GM12878 (cell line): ENCODE measurements at regions not wholly inside any gene's neighbourhood (a gene's known extent, or its start where the extent isn't known, plus 50 kb on each side); places are given as distances from the start of the nearest gene placed in this dataset.

ENCODE experiments used
- ATAC-seq: fragments of 200-7000 bp; cut with Tn5 transposase; 3 replicates; pipeline ENCODE4 v1.9.1; 2020; ENCODE audit warnings: mild to moderate bottlenecking, moderate library complexity
- BruUV-seq: library from RNA; stranded (reverse); fragments of 400-500 nt; replicated peaks from 2 replicates; lab custom pipeline; 2021; lab: Mats Ljungman, UMichigan
- CTCF ChIA-PET: fragments of 300-600 bp; sonication (Branson Sonifier 250); formaldehyde crosslinking; extraction: SDS; loops from one replicate; lab custom pipeline; 2021; ENCODE audit warnings: inconsistent platforms; lab: Yijun Ruan, JAX
- POLR2A ChIA-PET: fragments of 350-600 bp; formaldehyde crosslinking; extraction: SDS; loops from one replicate; lab custom pipeline; 2021; ENCODE audit warnings: inconsistent platforms; lab: Charles Lee
- RAD21 ChIA-PET: fragments of 300-600 bp; sonication (Branson Sonifier 250); formaldehyde crosslinking; loops from one replicate; lab custom pipeline; 2023; ENCODE audit warnings: antibody characterized with exemption; ENCODE audit not compliant: unreplicated experiment; lab: Charles Lee
- SMC1A ChIA-PET: fragments of 300-600 bp; sonication (Branson Sonifier 250); formaldehyde crosslinking; loops from one replicate; lab custom pipeline; 2023; ENCODE audit not compliant: unreplicated experiment, uncharacterized antibody; lab: Charles Lee
- DNase-seq: peaks from one replicate; pipeline ENCODE4 v3.0.0-alpha.2; 2011; ENCODE audit warnings: low read depth, low spot score
- FAIRE-seq: peaks from 3 replicates; lab custom pipeline; 2011; peaks lifted over from hg19 to GRCh38; lab: Jason Lieb, UNC
- H2AFZ ChIP-seq: 2 replicates; pipeline ENCODE4 v1.6.0; 2011; ENCODE audit warnings: low read depth, low read length, control low read depth; ENCODE audit not compliant: control insufficient read depth
- H3K27ac ChIP-seq: 2 replicates; pipeline ENCODE4 v1.5.1; 2011; ENCODE audit warnings: control low read depth; ENCODE audit not compliant: control insufficient read depth, insufficient read depth
- H3K27me3 ChIP-seq, 2 experiments: replicated peaks in 1 of 2; 2 replicates each; pipeline versions ENCODE4 v1.6.0 to v1.6.1; 2011; ENCODE audit warnings: low read length in 1 of 2; ENCODE audit not compliant: control insufficient read depth in 2 of 2, insufficient read depth in 2 of 2
- H3K36me3 ChIP-seq, 2 experiments: 2 replicates each; pipeline ENCODE4 v1.5.1; 2011; ENCODE audit warnings: low read length in 1 of 2; ENCODE audit not compliant: control insufficient read depth in 2 of 2, insufficient read depth in 2 of 2
- H3K4me1 ChIP-seq: 2 replicates; pipeline ENCODE4 v1.6.1; 2011; ENCODE audit warnings: mild to moderate bottlenecking, low read length, moderate library complexity, mixed read lengths; ENCODE audit not compliant: control insufficient read depth, insufficient read depth
- H3K4me2 ChIP-seq: 2 replicates; pipeline ENCODE4 v1.6.0; 2011; ENCODE audit warnings: control low read depth; ENCODE audit not compliant: control insufficient read depth, insufficient read depth
- H3K4me3 ChIP-seq: fragments of 200-600 bp; sonication (generic); 2 replicates; pipeline ENCODE4 v1.5.1; 2016
- H3K79me2 ChIP-seq: 2 replicates; pipeline ENCODE4 v1.6.0; 2011; ENCODE audit warnings: low read length; ENCODE audit not compliant: control insufficient read depth, insufficient read depth
- H3K9ac ChIP-seq: 2 replicates; pipeline ENCODE4 v1.8.0; 2011; ENCODE audit warnings: low read length, control low read depth, mixed read lengths; ENCODE audit not compliant: control insufficient read depth, insufficient read depth
- H3K9me3 ChIP-seq: replicated peaks from 3 replicates; pipeline ENCODE4 v1.5.1; 2011; ENCODE audit warnings: mild to moderate bottlenecking, low read length; ENCODE audit not compliant: control insufficient read depth, insufficient read depth
- H4K20me1 ChIP-seq: 2 replicates; pipeline ENCODE4 v1.6.0; 2011; ENCODE audit not compliant: control insufficient read depth, insufficient read depth
- CBFB ChIP-seq: IDR thresholded peaks from 2 replicates; pipeline ENCODE4 v1.6.1; 2016; ENCODE audit warnings: antibody characterized with exemption, low read depth
- EZH2 ChIP-seq: IDR thresholded peaks from 2 replicates; pipeline ENCODE4 v1.6.1; 2012; ENCODE audit warnings: low read depth, mild to moderate bottlenecking, control low read depth, inconsistent platforms, low read length, borderline replicate concordance; ENCODE audit not compliant: control insufficient read depth
- GATAD2B ChIP-seq: fragments of 450-650 bp; conservative IDR thresholded peaks from 2 replicates; pipeline ENCODE4 v1.6.1; 2017; ENCODE audit warnings: low read depth, mild to moderate bottlenecking, moderate library complexity
- HDAC2 ChIP-seq: fragments of 200-600 bp; sonication (generic); IDR thresholded peaks from 2 replicates; pipeline ENCODE4 v1.6.1; 2017
- IRF4 ChIP-seq: IDR thresholded peaks from 2 replicates; pipeline ENCODE4 v1.6.1; 2011; ENCODE audit warnings: low read depth, low read length
- MTA2 ChIP-seq: fragments of 450-650 bp; IDR thresholded peaks from 2 replicates; pipeline ENCODE4 v1.6.1; 2016; ENCODE audit warnings: low read depth, mild to moderate bottlenecking, moderate library complexity
- SPI1 ChIP-seq: IDR thresholded peaks from 2 replicates; pipeline ENCODE4 v1.6.1; 2011; ENCODE audit warnings: low read depth, mild to moderate bottlenecking, low read length, moderate library complexity, borderline replicate concordance; ENCODE audit not compliant: insufficient read depth
- YY1 ChIP-seq: IDR thresholded peaks from 2 replicates; pipeline ENCODE4 v1.6.1; 2011; ENCODE audit warnings: low read depth, mild to moderate bottlenecking, low read length
- ZBTB40 ChIP-seq: fragments of 450-650 bp; IDR thresholded peaks from 2 replicates; pipeline ENCODE4 v1.6.1; 2016; ENCODE audit warnings: mild to moderate bottlenecking, moderate library complexity, borderline replicate concordance
- ZNF24 ChIP-seq: fragments of 450-650 bp; IDR thresholded peaks from 2 replicates; pipeline ENCODE4 v1.6.1; 2017; ENCODE audit warnings: antibody characterized with exemption, mild to moderate bottlenecking
- WGBS: methylation state at CpG from one replicate; pipeline ENCODE4 v1.1.6; 2016; ENCODE audit warnings: low lambda C conversion rate; ENCODE audit not compliant: insufficient replicate concordance, insufficient coverage; ENCODE audit errors: missing lambda C conversion rate; 5-methylcytosine and 5-hydroxymethylcytosine counted together
- in situ Hi-C: fragments of 300-500 bp; cut with MboI; formaldehyde crosslinking; loops from 9 replicates; pipeline ENCODE4 v1.14.3; 2018; ENCODE audit warnings: mixed read lengths
- intact Hi-C: fragments of 100-400 bp; cut with micrococcal nuclease; formaldehyde crosslinking; loops from one replicate; pipeline ENCODE4 v1.14.2; 2022; ENCODE audit not compliant: unreplicated experiment
- TF ChIP-seq, protein P1 (sequence below): fragments of 450-650 bp; IDR thresholded peaks from 2 replicates; pipeline ENCODE4 v1.6.1; 2017; ENCODE audit warnings: antibody characterized with exemption, mild to moderate bottlenecking, moderate library complexity

DNA sequence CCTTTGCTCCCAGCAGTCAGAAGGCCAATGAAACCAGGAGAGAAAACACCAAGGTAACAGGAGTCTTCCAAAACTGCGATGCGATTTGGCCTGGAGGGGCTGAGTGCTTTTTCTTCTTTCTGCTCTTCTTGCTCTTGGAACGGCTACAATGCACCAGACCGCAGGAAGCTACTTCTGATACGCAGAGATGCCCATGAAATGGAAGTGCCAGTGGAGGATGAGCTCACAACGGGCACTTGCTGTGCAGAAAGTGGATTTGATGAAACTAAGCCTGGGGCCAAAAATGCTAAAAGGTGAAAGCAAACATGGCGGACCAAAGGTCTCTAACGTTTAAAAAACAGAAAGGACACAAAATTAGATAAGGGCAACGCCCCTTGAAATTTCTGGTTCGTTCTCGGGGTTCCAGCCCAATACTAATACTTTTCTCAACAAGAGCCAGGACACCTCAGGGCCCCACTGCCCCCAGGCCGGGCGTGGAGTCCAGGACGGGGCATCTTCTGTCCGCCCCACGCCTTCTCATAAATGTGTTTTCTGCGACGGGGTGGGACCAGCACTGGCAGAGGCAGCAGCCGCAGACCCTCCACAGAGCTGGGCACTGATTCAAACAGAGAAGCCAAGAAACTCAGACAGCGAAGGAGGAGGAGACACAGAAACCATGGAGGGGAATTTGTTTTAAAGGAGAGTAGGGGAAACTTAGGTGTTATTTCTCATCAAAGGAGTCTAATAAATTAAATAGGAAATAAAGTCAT, 101.3 kb downstream of the CRYAA start:
- ChIA-PET RAD21 (no interaction called here), CTCF (interaction anchor here (1.5 kb wide), 1 partner anchor 83 kb away, joined by 3 read pairs; no protein-coding TSS in a partner anchor), SMC1A (interaction anchor here (1.0 to 1.4 kb wide), 2 partner anchors 34 to 376 kb away, joined by 3 read pairs; no protein-coding TSS in a partner anchor), POLR2A (no interaction called here)
- no peaks in the 10 kb centered on the region for H3K9me3 ChIP-seq
- 0 out of 2 replicates have a peak, but pooled peaks cover 7% of the 10 kb centered on the region for H3K4me1 ChIP-seq
- no peak overlapping the region for H3K4me3 ChIP-seq
- H3K4me2 ChIP-seq, result no peak overlapping the region
- BruUV-seq, result no TSS peak
- H3K79me2 ChIP-seq, result no peaks in the 10 kb centered on the region
- intact Hi-C loops, result no loop called here
- H4K20me1 ChIP-seq, result no peaks in the 10 kb centered on the region
- no peaks in the 10 kb centered on the region for H3K36me3 ChIP-seq
- no peak for ATAC-seq
- in situ Hi-C loops, result no loop called here
- H2AFZ ChIP-seq, result no peak overlapping the region
- WGBS, result 53% methylated on average over 20 of the region's 20 CpGs
- DNase-seq, result no peak
- no peaks in the 10 kb centered on the region; a peak in 2 of 4 replicates for H3K27me3 ChIP-seq
- no peak for FAIRE-seq
- no peak overlapping the region for H3K27ac ChIP-seq
- H3K9ac ChIP-seq, result no peak overlapping the region
- TF ChIP-seq, protein P1, sequence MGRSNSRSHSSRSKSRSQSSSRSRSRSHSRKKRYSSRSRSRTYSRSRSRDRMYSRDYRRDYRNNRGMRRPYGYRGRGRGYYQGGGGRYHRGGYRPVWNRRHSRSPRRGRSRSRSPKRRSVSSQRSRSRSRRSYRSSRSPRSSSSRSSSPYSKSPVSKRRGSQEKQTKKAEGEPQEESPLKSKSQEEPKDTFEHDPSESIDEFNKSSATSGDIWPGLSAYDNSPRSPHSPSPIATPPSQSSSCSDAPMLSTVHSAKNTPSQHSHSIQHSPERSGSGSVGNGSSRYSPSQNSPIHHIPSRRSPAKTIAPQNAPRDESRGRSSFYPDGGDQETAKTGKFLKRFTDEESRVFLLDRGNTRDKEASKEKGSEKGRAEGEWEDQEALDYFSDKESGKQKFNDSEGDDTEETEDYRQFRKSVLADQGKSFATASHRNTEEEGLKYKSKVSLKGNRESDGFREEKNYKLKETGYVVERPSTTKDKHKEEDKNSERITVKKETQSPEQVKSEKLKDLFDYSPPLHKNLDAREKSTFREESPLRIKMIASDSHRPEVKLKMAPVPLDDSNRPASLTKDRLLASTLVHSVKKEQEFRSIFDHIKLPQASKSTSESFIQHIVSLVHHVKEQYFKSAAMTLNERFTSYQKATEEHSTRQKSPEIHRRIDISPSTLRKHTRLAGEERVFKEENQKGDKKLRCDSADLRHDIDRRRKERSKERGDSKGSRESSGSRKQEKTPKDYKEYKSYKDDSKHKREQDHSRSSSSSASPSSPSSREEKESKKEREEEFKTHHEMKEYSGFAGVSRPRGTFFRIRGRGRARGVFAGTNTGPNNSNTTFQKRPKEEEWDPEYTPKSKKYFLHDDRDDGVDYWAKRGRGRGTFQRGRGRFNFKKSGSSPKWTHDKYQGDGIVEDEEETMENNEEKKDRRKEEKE, result no peak
- no peak for TF ChIP-seq EZH2
- no peak for TF ChIP-seq HDAC2
- no peak for TF ChIP-seq SPI1
- no peak for TF ChIP-seq YY1
- TF ChIP-seq ZBTB40, result no peak
- no peak for TF ChIP-seq GATAD2B
- TF ChIP-seq CBFB, result no peak
- TF ChIP-seq MTA2, result no peak
- TF ChIP-seq IRF4, result no peak
- TF ChIP-seq ZNF24, result no peak
